ENCODE measurements at regions not wholly inside any gene's neighbourhood (a gene's known extent, or its start where the extent isn't known, plus 50 kb on each side); places are given as distances from the start of the nearest gene placed in this dataset.

DNA sequence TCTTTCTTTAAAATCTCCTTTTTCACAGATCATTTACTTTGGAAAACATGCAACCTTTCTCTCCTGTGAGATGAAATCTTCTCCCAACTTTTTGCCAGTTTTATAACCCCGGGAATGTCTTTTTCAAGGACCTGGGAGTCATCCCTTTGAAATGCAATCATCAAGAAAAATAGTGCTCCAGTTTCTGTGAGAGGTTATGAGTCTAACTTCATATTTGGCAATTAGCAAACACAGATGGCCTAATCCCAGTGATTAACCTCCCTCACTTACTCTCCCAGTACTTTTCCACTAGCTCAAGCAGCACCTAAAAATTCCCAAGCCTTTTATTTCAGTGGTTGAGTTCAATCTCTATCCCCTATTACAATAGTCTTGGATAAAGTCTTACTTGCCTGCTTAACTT is 185.8 kb upstream of the TMEM106B start:
- TF ChIP-seq, protein P1, sequence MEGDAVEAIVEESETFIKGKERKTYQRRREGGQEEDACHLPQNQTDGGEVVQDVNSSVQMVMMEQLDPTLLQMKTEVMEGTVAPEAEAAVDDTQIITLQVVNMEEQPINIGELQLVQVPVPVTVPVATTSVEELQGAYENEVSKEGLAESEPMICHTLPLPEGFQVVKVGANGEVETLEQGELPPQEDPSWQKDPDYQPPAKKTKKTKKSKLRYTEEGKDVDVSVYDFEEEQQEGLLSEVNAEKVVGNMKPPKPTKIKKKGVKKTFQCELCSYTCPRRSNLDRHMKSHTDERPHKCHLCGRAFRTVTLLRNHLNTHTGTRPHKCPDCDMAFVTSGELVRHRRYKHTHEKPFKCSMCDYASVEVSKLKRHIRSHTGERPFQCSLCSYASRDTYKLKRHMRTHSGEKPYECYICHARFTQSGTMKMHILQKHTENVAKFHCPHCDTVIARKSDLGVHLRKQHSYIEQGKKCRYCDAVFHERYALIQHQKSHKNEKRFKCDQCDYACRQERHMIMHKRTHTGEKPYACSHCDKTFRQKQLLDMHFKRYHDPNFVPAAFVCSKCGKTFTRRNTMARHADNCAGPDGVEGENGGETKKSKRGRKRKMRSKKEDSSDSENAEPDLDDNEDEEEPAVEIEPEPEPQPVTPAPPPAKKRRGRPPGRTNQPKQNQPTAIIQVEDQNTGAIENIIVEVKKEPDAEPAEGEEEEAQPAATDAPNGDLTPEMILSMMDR (IDR thresholded peaks at IDR 0.05; ENCODE audit: low read length): no peak
- no peak for TF ChIP-seq EZH2phosphoT487 (IDR thresholded peaks at IDR 0.05; ENCODE audit: low read length)
- no peak for TF ChIP-seq EZH2 (optimal IDR thresholded peaks at IDR 0.05; ENCODE audit: low read depth, low read length)

All from MM.1S (cell line).